GM23248 (cell line): ENCODE measurements at regions not wholly inside any gene's neighbourhood (a gene's known extent, or its start where the extent isn't known, plus 50 kb on each side); places are given as distances from the start of the nearest gene placed in this dataset.

Source experiments
- DNase-seq: peaks from one replicate; pipeline ENCODE4 v3.0.0-alpha.2; 2015
- H2AFZ ChIP-seq: fragments of 200-600 bp; sonication (generic); 2 replicates; pipeline ENCODE4 v1.6.1; 2016; ENCODE audit warnings: antibody characterized with exemption
- H3F3A ChIP-seq: fragments of 200-600 bp; sonication (generic); 2 replicates; pipeline ENCODE4 v1.6.1; 2016; ENCODE audit warnings: mild to moderate bottlenecking, antibody characterized with exemption, mixed run types; ENCODE audit not compliant: insufficient read depth
- H3K27ac ChIP-seq: fragments of 200-600 bp; sonication (generic); 2 replicates; pipeline ENCODE4 v1.5.1; 2016; ENCODE audit warnings: mild to moderate bottlenecking
- H3K27me3 ChIP-seq: fragments of 200-600 bp; sonication (generic); replicated peaks from 2 replicates; pipeline ENCODE4 v1.6.1; 2016; ENCODE audit warnings: mild to moderate bottlenecking; ENCODE audit not compliant: insufficient read depth
- H3K36me3 ChIP-seq: fragments of 200-600 bp; sonication (generic); 2 replicates; pipeline ENCODE4 v1.6.1; 2016; ENCODE audit warnings: low read depth, mild to moderate bottlenecking
- H3K4me1 ChIP-seq: fragments of 200-600 bp; sonication (generic); 2 replicates; pipeline ENCODE4 v1.6.1; 2016; ENCODE audit warnings: mild to moderate bottlenecking; ENCODE audit not compliant: insufficient read depth
- H3K4me2 ChIP-seq: fragments of 200-600 bp; sonication (generic); one replicate; pipeline ENCODE4 v1.6.1; 2016; ENCODE audit warnings: mild to moderate bottlenecking; ENCODE audit not compliant: unreplicated experiment
- H3K4me3 ChIP-seq: fragments of 200-600 bp; sonication (generic); 2 replicates; pipeline ENCODE4 v1.5.1; 2016; ENCODE audit warnings: mild to moderate bottlenecking
- H3K79me2 ChIP-seq: fragments of 200-600 bp; sonication (generic); 2 replicates; pipeline ENCODE4 v1.6.1; 2016; ENCODE audit warnings: mild to moderate bottlenecking; ENCODE audit not compliant: insufficient read depth
- H3K9ac ChIP-seq: fragments of 200-600 bp; sonication (generic); 2 replicates; pipeline ENCODE4 v1.6.1; 2016; ENCODE audit warnings: mild to moderate bottlenecking
- H3K9me2 ChIP-seq: fragments of 200-600 bp; sonication (generic); 2 replicates; pipeline ENCODE4 v1.6.1; 2016; ENCODE audit warnings: mixed run types, mild to moderate bottlenecking, moderate library complexity; ENCODE audit not compliant: insufficient read depth
- H3K9me3 ChIP-seq: fragments of 200-600 bp; sonication (generic); one replicate; pipeline ENCODE4 v1.6.1; 2017; ENCODE audit warnings: low read depth
- H4K20me1 ChIP-seq: fragments of 200-600 bp; sonication (generic); 2 replicates; pipeline ENCODE4 v1.6.0; 2016; ENCODE audit not compliant: insufficient read depth
- EZH2 ChIP-seq: fragments of 200-600 bp; sonication (generic); IDR thresholded peaks from 2 replicates; pipeline ENCODE4 v1.6.1; 2018; ENCODE audit warnings: antibody characterized with exemption, mild to moderate bottlenecking; ENCODE audit not compliant: insufficient read depth, poor library complexity, severe bottlenecking
- EZH2phosphoT487 ChIP-seq: fragments of 200-600 bp; sonication (generic); IDR thresholded peaks from 2 replicates; pipeline ENCODE4 v1.6.1; 2018; ENCODE audit warnings: antibody characterized with exemption, moderate library complexity, mild to moderate bottlenecking, low read depth; ENCODE audit not compliant: insufficient read depth
- WGBS, 2 experiments: methylation state at CpG; one replicate each; pipeline ENCODE4 v1.1.6; 2015 to 2017; ENCODE audit warnings: low lambda C conversion rate in 2 of 2, low coverage in 1 of 2; ENCODE audit errors: missing lambda C conversion rate in 2 of 2; 5-methylcytosine and 5-hydroxymethylcytosine counted together
- in situ Hi-C: fragments of 300-500 bp; cut with MboI; formaldehyde crosslinking; loops from 2 replicates; pipeline ENCODE4 v1.15.0; 2020

- 80 to 88% methylated on average over 5 of the region's 5 CpGs for WGBS, 2 experiments
- no peak overlapping the region for H2AFZ ChIP-seq
- H3F3A ChIP-seq, result no peaks in the 10 kb centered on the region
These were observed 72.6 kb upstream of the NANOS1 start for GRCh38 chr10:118956802-118957442.

DNA sequence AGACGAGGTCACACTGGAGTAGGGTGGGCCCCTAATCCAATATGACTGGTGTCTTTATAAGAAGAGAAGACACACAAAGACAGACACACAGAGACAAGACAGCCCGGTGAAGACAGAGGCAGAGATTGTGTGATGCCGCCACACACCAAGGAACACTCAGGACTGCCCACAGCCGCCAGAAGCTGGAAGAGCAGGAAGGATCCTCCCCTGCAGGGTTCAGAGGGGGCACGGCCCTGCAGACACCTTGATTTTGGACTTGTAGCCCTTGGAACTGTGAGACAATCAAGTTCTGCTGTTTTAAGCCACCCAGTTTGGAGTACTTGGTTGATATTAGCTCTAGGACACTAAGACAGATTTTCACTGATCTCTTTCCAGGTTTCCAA, 72.1 kb upstream of the NANOS1 start:
- peaks cover 16% of the 10 kb centered on the region for H3K4me1 ChIP-seq
- 83% methylated on average over 5 of the region's 5 CpGs for WGBS, 2 experiments
- no peak for DNase-seq
- no peak overlapping the region for H2AFZ ChIP-seq
- no peaks in the 10 kb centered on the region for H3K36me3 ChIP-seq
- no peak overlapping the region for H3K4me3 ChIP-seq
- H3F3A ChIP-seq, result no peaks in the 10 kb centered on the region
- no peaks in the 10 kb centered on the region for H3K9me2 ChIP-seq
- no peaks in the 10 kb centered on the region for H3K79me2 ChIP-seq
- no peaks in the 10 kb centered on the region for H3K27me3 ChIP-seq
- no peaks in the 10 kb centered on the region for H4K20me1 ChIP-seq
- no peaks in the 10 kb centered on the region for H3K9me3 ChIP-seq
- H3K9ac ChIP-seq, result no peak overlapping the region
- H3K4me2 ChIP-seq, result no peak overlapping the region
- in situ Hi-C loops, result no loop called here
- no peak for TF ChIP-seq EZH2
- TF ChIP-seq EZH2phosphoT487, result no peak
- H3K27ac ChIP-seq, result no peak overlapping the region

More at GRCh38 chr10:118956802-118957442, 72.6 kb upstream of the NANOS1 start:
- DNase-seq, result no peak
- Histone ChIP-seq H3K4me3 (no peak overlapping the region), H3K4me2 (no peak overlapping the region), H3K4me1 (peaks cover 16% of the 10 kb centered on the region), H3K9me2 (no peaks in the 10 kb centered on the region), H3K79me2 (no peaks in the 10 kb centered on the region), H3K36me3 (no peaks in the 10 kb centered on the region), H3K27ac (no peak overlapping the region), H3K9me3 (no peaks in the 10 kb centered on the region), H3K27me3 (no peaks in the 10 kb centered on the region), H3K9ac (no peak overlapping the region), H4K20me1 (no peaks in the 10 kb centered on the region)
- in situ Hi-C loops, result no loop called here
- TF ChIP-seq EZH2phosphoT487, result no peak
- no peak for TF ChIP-seq EZH2

- H3K9me3 ChIP-seq, result no peaks in the 10 kb centered on the region
- H3K4me1 ChIP-seq, result peaks cover 16% of the 10 kb centered on the region
- no peak overlapping the region for H3K4me3 ChIP-seq
- no peak overlapping the region for H2AFZ ChIP-seq
- no peaks in the 10 kb centered on the region for H4K20me1 ChIP-seq
- H3K79me2 ChIP-seq, result no peaks in the 10 kb centered on the region
- no peaks in the 10 kb centered on the region for H3F3A ChIP-seq
- TF ChIP-seq EZH2phosphoT487, result no peak
- no peak for TF ChIP-seq EZH2
- no peak for DNase-seq
- no peaks in the 10 kb centered on the region for H3K9me2 ChIP-seq
- H3K4me2 ChIP-seq, result no peak overlapping the region
- in situ Hi-C loops, result no loop called here
- no peaks in the 10 kb centered on the region for H3K27me3 ChIP-seq
- WGBS, 2 experiments, result 96 to 97% methylated on average over 12 of the region's 12 CpGs
- H3K36me3 ChIP-seq, result no peaks in the 10 kb centered on the region
- no peak overlapping the region for H3K9ac ChIP-seq
- no peak overlapping the region for H3K27ac ChIP-seq
These were observed 71.5 kb upstream of the NANOS1 start for GRCh38 chr10:118957966-118958365.

GRCh38 chr10:118958559-118958958, 71.0 kb upstream of the NANOS1 start:
- H3K9ac ChIP-seq, result no peak overlapping the region
- no peaks in the 10 kb centered on the region for H4K20me1 ChIP-seq
- DNase-seq, result no peak
- no peaks in the 10 kb centered on the region for H3K79me2 ChIP-seq
- H3K4me2 ChIP-seq, result no peak overlapping the region
- TF ChIP-seq EZH2 (no peak), EZH2phosphoT487 (no peak)
- no peaks in the 10 kb centered on the region for H3K27me3 ChIP-seq
- no peaks in the 10 kb centered on the region for H3K9me2 ChIP-seq
- H3K4me1 ChIP-seq, result peaks cover 16% of the 10 kb centered on the region
- 82 to 83% methylated on average over 5 of the region's 5 CpGs for WGBS, 2 experiments
- no peak overlapping the region for H3K4me3 ChIP-seq
- H3F3A ChIP-seq, result no peaks in the 10 kb centered on the region
- H3K9me3 ChIP-seq, result no peaks in the 10 kb centered on the region
- no peak overlapping the region for H3K27ac ChIP-seq
- H3K36me3 ChIP-seq, result no peaks in the 10 kb centered on the region
- in situ Hi-C loops, result no loop called here
- no peak overlapping the region for H2AFZ ChIP-seq
